SK-N-SH (cell line): ENCODE measurements at regions not wholly inside any gene's neighbourhood (a gene's known extent, or its start where the extent isn't known, plus 50 kb on each side); places are given as distances from the start of the nearest gene placed in this dataset.

ENCODE experiments used
- CTCF ChIA-PET: fragments of 300-600, 350-600 bp; formaldehyde crosslinking; extraction: SDS; loops from one replicate; lab custom pipeline; 2021; lab: Yijun Ruan, JAX
- POLR2A ChIA-PET: fragments of 350-600 bp; sonication (Branson Sonifier 250); formaldehyde crosslinking; extraction: SDS; loops from one replicate; lab custom pipeline; 2020; ENCODE audit warnings: antibody characterized with exemption, inconsistent platforms; lab: Yijun Ruan, JAX
- DNase-seq: peaks from one replicate; pipeline ENCODE4 v3.0.0; 2012
- H2AFZ ChIP-seq: fragments of 200-600 bp; sonication (generic); 2 replicates; pipeline ENCODE4 v1.8.1; 2016; ENCODE audit warnings: antibody characterized with exemption, mild to moderate bottlenecking, low read depth
- H3F3A ChIP-seq: fragments of 200-600 bp; sonication (generic); replicated peaks from 2 replicates; pipeline ENCODE3; 2016; ENCODE audit warnings: antibody characterized with exemption, mild to moderate bottlenecking; ENCODE audit not compliant: insufficient read depth
- H3K27ac ChIP-seq, 2 experiments: fragments of 200-500 bp in 1 of 2; fragments of 200-600 bp in 1 of 2; sonication (Bioruptor generic) in 1 of 2; sonication (generic), shearing (Covaris generic) in 1 of 2; 2 replicates each; pipeline versions ENCODE4 v1.5.1 to v1.6.1; 2014 to 2016; ENCODE audit warnings: low read depth in 2 of 2, inconsistent platforms in 1 of 2, low read length in 1 of 2, mild to moderate bottlenecking in 1 of 2, mixed read lengths in 1 of 2
- H3K27me3 ChIP-seq: fragments of 200-600 bp; sonication (generic), shearing (Covaris generic); 2 replicates; pipeline ENCODE4 v1.6.1; 2016; ENCODE audit warnings: mixed run types; ENCODE audit not compliant: insufficient read depth
- H3K36me3 ChIP-seq, 2 experiments: fragments of 200-500 bp in 1 of 2; fragments of 200-600 bp in 1 of 2; sonication (Bioruptor generic) in 1 of 2; sonication (generic) in 1 of 2; replicated peaks in 1 of 2; 2 replicates each; pipeline versions ENCODE3 to v1.5.1; 2014 to 2016; ENCODE audit warnings: low read length in 1 of 2, mild to moderate bottlenecking in 1 of 2; ENCODE audit not compliant: insufficient read depth in 2 of 2, control insufficient read depth in 1 of 2
- H3K4me1 ChIP-seq, 2 experiments: fragments of 200-500 bp in 1 of 2; fragments of 200-600 bp in 1 of 2; sonication (Bioruptor generic) in 1 of 2; sonication (generic), shearing (Covaris generic) in 1 of 2; 2 replicates each; pipeline versions ENCODE4 v1.5.1 to v1.6.1; 2014 to 2016; ENCODE audit warnings: low read depth in 1 of 2, low read length in 1 of 2, mixed run types in 1 of 2; ENCODE audit not compliant: insufficient read depth in 2 of 2, control insufficient read depth in 1 of 2
- H3K4me2 ChIP-seq: fragments of 200-600 bp; sonication (generic), shearing (Covaris generic); 2 replicates; pipeline ENCODE4 v1.6.1; 2017; ENCODE audit warnings: mixed run types
- H3K4me3 ChIP-seq, 2 experiments: fragments of 200-500 bp in 1 of 2; fragments of 200-600 bp in 1 of 2; sonication (Bioruptor generic) in 1 of 2; sonication (generic), shearing (Covaris generic) in 1 of 2; 2 replicates each; pipeline versions ENCODE4 v1.5.1 to v1.8.1; 2014 to 2016; ENCODE audit warnings: low read depth in 2 of 2, inconsistent platforms in 1 of 2, low read length in 1 of 2, mild to moderate bottlenecking in 1 of 2, mixed read lengths in 1 of 2, moderate library complexity in 1 of 2
- H3K79me2 ChIP-seq: fragments of 200-600 bp; sonication (generic); 2 replicates; pipeline ENCODE4 v1.8.1; 2017; ENCODE audit warnings: mild to moderate bottlenecking; ENCODE audit not compliant: insufficient read depth
- H3K9ac ChIP-seq: fragments of 200-600 bp; sonication (generic); 2 replicates; pipeline ENCODE4 v1.6.1; 2017; ENCODE audit warnings: mixed run types
- H3K9me2 ChIP-seq: fragments of 200-600 bp; sonication (generic); 2 replicates; pipeline ENCODE4 v1.6.1; 2017; ENCODE audit warnings: mixed run types
- H3K9me3 ChIP-seq: fragments of 200-600 bp; sonication (generic); 2 replicates; pipeline ENCODE4 v1.6.1; 2017; ENCODE audit warnings: mixed run types, mild to moderate bottlenecking, moderate library complexity
- H4K20me1 ChIP-seq: fragments of 200-600 bp; sonication (generic); 2 replicates; pipeline ENCODE4 v1.6.1; 2017; ENCODE audit warnings: mild to moderate bottlenecking, mixed run types; ENCODE audit not compliant: insufficient read depth
- CHD2 ChIP-seq: fragments of 150-350 bp; IDR thresholded peaks from 2 replicates; pipeline ENCODE4 v1.6.1; 2018; ENCODE audit warnings: low read length; ENCODE audit not compliant: partially characterized antibody
- ELF1 ChIP-seq: IDR thresholded peaks from 2 replicates; pipeline ENCODE4 v1.4.0; 2012
- EP300 ChIP-seq, 2 experiments: IDR thresholded peaks; 2 replicates each; pipeline versions ENCODE4 v1.4.0 to v1.6.1; 2012; ENCODE audit warnings: borderline replicate concordance in 1 of 2, low read depth in 1 of 2, low read length in 1 of 2
- EZH2phosphoT487 ChIP-seq: fragments of 200-600 bp; sonication (generic); IDR thresholded peaks from 2 replicates; pipeline ENCODE4 v1.6.1; 2017; ENCODE audit warnings: low read depth, mixed run types, mild to moderate bottlenecking, antibody characterized with exemption, moderate library complexity, borderline replicate concordance
- FOSL2 ChIP-seq: IDR thresholded peaks from 2 replicates; pipeline ENCODE4 v1.4.0; 2012; ENCODE audit warnings: low read depth, mild to moderate bottlenecking, moderate library complexity, borderline replicate concordance
- FOXM1 ChIP-seq: IDR thresholded peaks from 2 replicates; pipeline ENCODE4 v1.4.0; 2012; ENCODE audit warnings: low read depth, mild to moderate bottlenecking
- MXI1 ChIP-seq: IDR thresholded peaks from 2 replicates; pipeline ENCODE4 v1.6.1; 2012; ENCODE audit warnings: mild to moderate bottlenecking, low read depth, low read length, improper control_type of control experiment
- NRF1 ChIP-seq: IDR thresholded peaks from 2 replicates; pipeline ENCODE4 v1.6.1; 2012; ENCODE audit warnings: low read depth, mild to moderate bottlenecking, low read length
- RFX5 ChIP-seq: IDR thresholded peaks from 2 replicates; pipeline ENCODE4 v1.6.1; 2012; ENCODE audit warnings: mild to moderate bottlenecking, improper control_type of control experiment, low read length
- YY1 ChIP-seq: IDR thresholded peaks from 2 replicates; pipeline ENCODE4 v1.4.0; 2012; ENCODE audit warnings: low read depth, mild to moderate bottlenecking
- WGBS: methylation state at CpG from one replicate; pipeline ENCODE4 v1.1.6; 2017; ENCODE audit warnings: low lambda C conversion rate; 5-methylcytosine and 5-hydroxymethylcytosine counted together
- TF ChIP-seq, protein P1 (sequence below): IDR thresholded peaks from 2 replicates; pipeline ENCODE4 v1.4.0; 2012; ENCODE audit warnings: low read depth, borderline replicate concordance
- TF ChIP-seq, protein P2 (sequence below): fragments of 150-350 bp; IDR thresholded peaks from 2 replicates; pipeline ENCODE4 v1.6.1; 2017; ENCODE audit warnings: antibody characterized with exemption, low read length, low read depth, borderline replicate concordance
- TF ChIP-seq, protein P3 (sequence below): IDR thresholded peaks from 2 replicates; pipeline ENCODE4 v1.4.0; 2012; ENCODE audit warnings: low read depth, borderline replicate concordance
- TF ChIP-seq, protein P4 (sequence below): fragments of 200-600 bp; sonication (generic); IDR thresholded peaks from 2 replicates; pipeline ENCODE4 v1.6.1; 2017; ENCODE audit warnings: antibody characterized with exemption, mild to moderate bottlenecking, moderate library complexity

DNA sequence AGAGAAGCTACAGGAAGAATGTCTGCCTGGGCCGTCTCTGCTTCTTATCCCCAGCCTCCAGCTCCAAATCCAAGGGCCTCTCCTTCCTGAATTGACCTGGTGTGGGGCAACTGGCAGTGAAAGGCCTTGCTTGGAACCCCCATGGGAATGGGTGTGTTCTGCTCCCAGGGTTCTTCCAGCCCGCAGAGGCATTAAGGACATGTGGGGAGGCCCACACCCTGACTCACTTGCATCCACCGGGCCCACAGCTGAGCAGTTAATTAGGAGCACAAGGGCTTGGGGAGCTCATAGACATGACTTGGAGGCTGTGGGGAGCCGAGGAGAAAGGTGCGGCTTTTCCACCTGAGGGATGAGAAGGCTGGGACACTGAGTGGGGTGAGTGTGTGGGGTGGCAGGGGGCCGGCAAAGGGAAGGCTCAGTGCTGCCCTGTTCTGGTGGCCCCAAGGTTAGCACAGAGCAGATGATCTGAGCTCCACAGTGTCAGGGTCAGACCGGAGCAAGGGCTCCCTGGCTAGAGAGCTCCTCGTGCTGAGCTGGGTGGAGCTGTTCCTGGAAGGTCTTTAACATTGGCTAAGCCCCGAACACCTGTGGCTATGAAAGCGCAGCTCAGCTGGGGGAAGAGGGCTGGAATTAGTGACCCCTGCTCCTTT, 64.5 kb upstream of the NECTIN1 start:
- Histone ChIP-seq H3K27me3 (no peaks in the 10 kb centered on the region), H3K4me1 (peaks cover 0 to 55% of the 10 kb centered on the region in 2 experiments; a peak in 1 of 4 replicates), H3K4me2 (no peak overlapping the region), H3K4me3 (no peak overlapping the region), H2AFZ (no peak overlapping the region), H3K9me2 (no peaks in the 10 kb centered on the region), H3K9ac (no peak overlapping the region), H4K20me1 (no peaks in the 10 kb centered on the region), H3F3A (no peaks in the 10 kb centered on the region), H3K36me3 (no peaks in the 10 kb centered on the region), H3K9me3 (no peaks in the 10 kb centered on the region), H3K79me2 (no peaks in the 10 kb centered on the region), H3K27ac (no peak overlapping the region)
- TF ChIP-seq CHD2: no peak
- TF ChIP-seq, protein P1, sequence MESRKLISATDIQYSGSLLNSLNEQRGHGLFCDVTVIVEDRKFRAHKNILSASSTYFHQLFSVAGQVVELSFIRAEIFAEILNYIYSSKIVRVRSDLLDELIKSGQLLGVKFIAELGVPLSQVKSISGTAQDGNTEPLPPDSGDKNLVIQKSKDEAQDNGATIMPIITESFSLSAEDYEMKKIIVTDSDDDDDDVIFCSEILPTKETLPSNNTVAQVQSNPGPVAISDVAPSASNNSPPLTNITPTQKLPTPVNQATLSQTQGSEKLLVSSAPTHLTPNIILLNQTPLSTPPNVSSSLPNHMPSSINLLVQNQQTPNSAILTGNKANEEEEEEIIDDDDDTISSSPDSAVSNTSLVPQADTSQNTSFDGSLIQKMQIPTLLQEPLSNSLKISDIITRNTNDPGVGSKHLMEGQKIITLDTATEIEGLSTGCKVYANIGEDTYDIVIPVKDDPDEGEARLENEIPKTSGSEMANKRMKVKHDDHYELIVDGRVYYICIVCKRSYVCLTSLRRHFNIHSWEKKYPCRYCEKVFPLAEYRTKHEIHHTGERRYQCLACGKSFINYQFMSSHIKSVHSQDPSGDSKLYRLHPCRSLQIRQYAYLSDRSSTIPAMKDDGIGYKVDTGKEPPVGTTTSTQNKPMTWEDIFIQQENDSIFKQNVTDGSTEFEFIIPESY: no peak
- TF ChIP-seq EP300 (IDR thresholded peaks at IDR 0.05; ENCODE audit: borderline replicate concordance in 1 of 2, low read depth in 1 of 2, low read length in 1 of 2): no peak
- TF ChIP-seq EZH2phosphoT487: no peak
- TF ChIP-seq YY1: no peak
- no peak for TF ChIP-seq ELF1
- TF ChIP-seq, protein P2, sequence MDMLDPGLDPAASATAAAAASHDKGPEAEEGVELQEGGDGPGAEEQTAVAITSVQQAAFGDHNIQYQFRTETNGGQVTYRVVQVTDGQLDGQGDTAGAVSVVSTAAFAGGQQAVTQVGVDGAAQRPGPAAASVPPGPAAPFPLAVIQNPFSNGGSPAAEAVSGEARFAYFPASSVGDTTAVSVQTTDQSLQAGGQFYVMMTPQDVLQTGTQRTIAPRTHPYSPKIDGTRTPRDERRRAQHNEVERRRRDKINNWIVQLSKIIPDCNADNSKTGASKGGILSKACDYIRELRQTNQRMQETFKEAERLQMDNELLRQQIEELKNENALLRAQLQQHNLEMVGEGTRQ: no peak
- no peak for TF ChIP-seq NRF1
- TF ChIP-seq, protein P3, sequence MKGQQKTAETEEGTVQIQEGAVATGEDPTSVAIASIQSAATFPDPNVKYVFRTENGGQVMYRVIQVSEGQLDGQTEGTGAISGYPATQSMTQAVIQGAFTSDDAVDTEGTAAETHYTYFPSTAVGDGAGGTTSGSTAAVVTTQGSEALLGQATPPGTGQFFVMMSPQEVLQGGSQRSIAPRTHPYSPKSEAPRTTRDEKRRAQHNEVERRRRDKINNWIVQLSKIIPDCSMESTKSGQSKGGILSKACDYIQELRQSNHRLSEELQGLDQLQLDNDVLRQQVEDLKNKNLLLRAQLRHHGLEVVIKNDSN: no peak
- 56% methylated on average over 5 of the region's 10 CpGs for WGBS
- no peak for DNase-seq
- POLR2A ChIA-PET: interaction anchor here (1.0 kb wide), 1 partner anchor 14 kb away, joined by 3 read pairs; no protein-coding TSS in a partner anchor
- CTCF ChIA-PET: interaction anchor here (0.8 to 3.1 kb wide), 6 partner anchors 8 to 376 kb away, joined by 3 to 17 read pairs (median 4); no protein-coding TSS in a partner anchor

DNA sequence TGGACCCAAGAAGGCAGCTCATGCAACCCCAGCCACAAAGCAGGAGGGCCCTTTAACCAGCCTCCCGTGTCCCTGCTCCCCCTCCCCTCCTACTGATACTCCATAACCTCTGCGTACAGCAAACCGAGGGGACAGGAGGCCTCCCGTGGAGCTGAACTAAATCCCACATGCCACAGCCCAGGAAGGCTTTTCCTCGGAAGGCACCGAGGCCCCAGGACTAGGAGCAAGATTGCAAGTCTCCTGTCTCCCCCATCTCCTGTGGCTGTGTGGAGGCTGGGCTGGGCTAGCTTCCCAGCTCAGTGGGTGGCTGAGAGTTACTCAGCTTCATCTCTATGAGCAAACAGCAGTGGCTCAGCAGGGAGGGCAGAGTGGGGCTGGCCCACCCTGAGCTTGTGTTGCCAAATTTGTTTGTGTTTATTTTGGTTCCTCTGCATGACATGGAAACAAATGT, 62.7 kb upstream of the NECTIN1 start:
- no CpG with 5 or more reads among the region's 6 CpGs for WGBS
- Histone ChIP-seq H3K4me2 (no peak overlapping the region), H3K9ac (no peak overlapping the region), H4K20me1 (no peaks in the 10 kb centered on the region), H3F3A (no peaks in the 10 kb centered on the region), H3K27ac (peak overlapping the region in 1 of 2 experiments; percentile 12; a peak in 1 of 4 replicates), H3K9me2 (no peaks in the 10 kb centered on the region), H3K4me1 (peaks cover 0 to 53% of the 10 kb centered on the region in 2 experiments; a peak in 1 of 4 replicates), H3K36me3 (no peaks in the 10 kb centered on the region), H3K4me3 (no peak overlapping the region), H2AFZ (no peak overlapping the region), H3K79me2 (no peaks in the 10 kb centered on the region), H3K27me3 (no peaks in the 10 kb centered on the region), H3K9me3 (no peaks in the 10 kb centered on the region)
- DNase-seq: no peak
- CTCF ChIA-PET: interaction anchor here (1.1 to 4.3 kb wide), 8 partner anchors 9 to 316 kb away, joined by 3 to 18 read pairs (median 4); no protein-coding TSS in a partner anchor
- no peak for TF ChIP-seq MXI1
- TF ChIP-seq RFX5: no peak
- TF ChIP-seq ELF1: no peak
- TF ChIP-seq, protein P4, sequence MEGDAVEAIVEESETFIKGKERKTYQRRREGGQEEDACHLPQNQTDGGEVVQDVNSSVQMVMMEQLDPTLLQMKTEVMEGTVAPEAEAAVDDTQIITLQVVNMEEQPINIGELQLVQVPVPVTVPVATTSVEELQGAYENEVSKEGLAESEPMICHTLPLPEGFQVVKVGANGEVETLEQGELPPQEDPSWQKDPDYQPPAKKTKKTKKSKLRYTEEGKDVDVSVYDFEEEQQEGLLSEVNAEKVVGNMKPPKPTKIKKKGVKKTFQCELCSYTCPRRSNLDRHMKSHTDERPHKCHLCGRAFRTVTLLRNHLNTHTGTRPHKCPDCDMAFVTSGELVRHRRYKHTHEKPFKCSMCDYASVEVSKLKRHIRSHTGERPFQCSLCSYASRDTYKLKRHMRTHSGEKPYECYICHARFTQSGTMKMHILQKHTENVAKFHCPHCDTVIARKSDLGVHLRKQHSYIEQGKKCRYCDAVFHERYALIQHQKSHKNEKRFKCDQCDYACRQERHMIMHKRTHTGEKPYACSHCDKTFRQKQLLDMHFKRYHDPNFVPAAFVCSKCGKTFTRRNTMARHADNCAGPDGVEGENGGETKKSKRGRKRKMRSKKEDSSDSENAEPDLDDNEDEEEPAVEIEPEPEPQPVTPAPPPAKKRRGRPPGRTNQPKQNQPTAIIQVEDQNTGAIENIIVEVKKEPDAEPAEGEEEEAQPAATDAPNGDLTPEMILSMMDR: no peak
- TF ChIP-seq FOXM1: no peak
- TF ChIP-seq, protein P2: no peak
- no peak for TF ChIP-seq FOSL2
- POLR2A ChIA-PET: interaction anchor here (0.7 to 3.1 kb wide), 6 partner anchors 9 to 116 kb away, joined by 3 to 24 read pairs (median 4); partner anchors contain the start of gene NECTIN1
